ENCODE measurements at regions not wholly inside any gene's neighbourhood (a gene's known extent, or its start where the extent isn't known, plus 50 kb on each side); places are given as distances from the start of the nearest gene placed in this dataset.
"Not testable (repeated sequence)": the region's sequence is repeated elsewhere in the genome, so short reads cannot be mapped to it uniquely, and the experiment has no call there.

DNA sequence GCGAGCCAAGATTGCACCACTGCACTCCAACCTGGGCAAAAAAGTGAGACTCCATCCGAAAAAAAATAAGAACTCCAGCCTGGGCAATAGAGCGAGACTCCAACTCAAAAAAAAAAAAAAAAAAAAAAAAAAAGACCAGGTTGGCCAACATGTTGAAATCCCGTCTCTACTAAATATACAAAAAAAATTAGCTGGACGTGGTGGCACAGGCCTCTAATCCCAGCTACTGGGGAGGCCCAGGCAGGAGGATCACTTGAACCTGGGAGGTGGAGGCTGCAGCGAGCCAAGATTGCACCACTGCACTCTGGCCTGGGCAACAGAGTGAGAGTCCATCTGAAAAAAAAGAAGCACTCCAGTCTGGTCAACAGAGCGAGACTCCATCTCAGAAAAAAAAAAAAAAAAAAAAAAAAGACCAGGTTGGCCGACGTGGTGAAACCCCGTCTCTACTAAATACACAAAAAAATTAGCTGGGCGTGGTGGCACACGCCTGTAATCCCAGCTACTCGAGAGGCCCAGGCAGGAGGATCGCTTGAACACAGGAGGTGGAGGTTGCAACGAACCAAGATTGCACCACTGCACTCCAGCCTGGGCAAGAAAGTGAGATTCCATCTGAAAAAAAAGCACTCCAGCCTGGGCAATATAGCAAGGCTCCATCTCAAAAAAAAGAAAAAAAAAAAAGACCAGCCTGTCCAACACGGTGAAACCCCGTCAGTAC, 1603.7 kb downstream of the RPIA start:
- H3K4me1 ChIP-seq, result not testable (repeated sequence)

DNA sequence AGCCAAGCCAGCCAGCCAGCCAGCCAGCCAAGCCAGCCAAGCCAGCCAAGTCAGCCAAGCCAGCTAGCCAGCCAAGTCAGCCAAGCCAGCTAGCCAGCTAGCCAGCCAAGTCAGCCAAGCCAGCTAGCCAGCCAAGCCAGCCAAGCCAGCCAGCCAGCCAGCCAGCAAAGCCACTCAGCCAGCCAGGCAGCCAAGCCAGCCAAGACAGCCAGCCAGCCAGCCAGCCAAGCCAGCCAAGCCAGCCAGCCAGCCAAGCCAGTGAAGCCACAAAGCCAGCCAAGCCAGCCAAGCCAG, 1605.0 kb downstream of the RPIA start:
- H3K9me3 ChIP-seq, result peaks cover 0 to 22% (median 2%) of the 10 kb centered on the region in 4 donors
- H3K4me1 ChIP-seq; intact Hi-C loops (cut with DNase I; ENCODE audit: low total_unique reads); H3K36me3 ChIP-seq; H3K4me3 ChIP-seq; DNase-seq; H3K27ac ChIP-seq; H3K27me3 ChIP-seq: not testable (repeated sequence)

More for the DNA sequence above, 1603.7 kb downstream of the RPIA start:
- 85 to 91% (median 87%) methylated on average over 11 to 16 of the region's 17 CpGs for WGBS, 5 donors
- H3K27ac ChIP-seq; H3K4me3 ChIP-seq; H3K36me3 ChIP-seq; DNase-seq; H3K27me3 ChIP-seq; intact Hi-C loops (cut with DNase I; ENCODE audit: low total_unique reads): not testable (repeated sequence)
- H3K9me3 ChIP-seq, result peaks cover 0 to 34% (median 2%) of the 10 kb centered on the region in 4 donors

DNA sequence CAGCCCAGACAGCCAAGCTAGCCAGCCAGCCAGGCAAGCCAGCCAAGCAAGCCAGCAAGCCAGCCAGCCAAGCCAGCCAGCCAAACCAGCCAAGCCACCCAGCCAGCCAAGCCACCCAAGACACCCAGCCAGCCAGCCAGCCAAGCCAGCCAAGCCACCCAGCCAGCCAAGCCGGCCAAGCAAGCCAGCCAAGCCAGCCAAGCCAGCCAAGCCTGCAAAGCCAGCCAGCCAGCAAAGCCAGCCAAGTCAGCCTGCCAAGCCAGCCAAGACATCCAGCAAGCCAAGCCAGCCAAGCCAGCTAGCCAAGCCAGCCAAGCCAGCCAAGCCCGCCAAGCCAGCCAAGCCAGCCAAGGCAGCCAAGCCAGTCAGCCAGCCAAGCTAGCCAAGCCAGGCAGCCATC, 1606.2 kb downstream of the RPIA start:
- H3K4me3 ChIP-seq; H3K36me3 ChIP-seq; H3K27me3 ChIP-seq; H3K27ac ChIP-seq; DNase-seq; intact Hi-C loops (cut with DNase I; ENCODE audit: low total_unique reads); H3K9me3 ChIP-seq; H3K4me1 ChIP-seq: not testable (repeated sequence)
- 67 to 82% (median 70%) methylated on average over 1 to 2 of the region's 2 CpGs; no CpG with 5 or more reads in 1 of the 5 donors for WGBS, 5 donors

DNA sequence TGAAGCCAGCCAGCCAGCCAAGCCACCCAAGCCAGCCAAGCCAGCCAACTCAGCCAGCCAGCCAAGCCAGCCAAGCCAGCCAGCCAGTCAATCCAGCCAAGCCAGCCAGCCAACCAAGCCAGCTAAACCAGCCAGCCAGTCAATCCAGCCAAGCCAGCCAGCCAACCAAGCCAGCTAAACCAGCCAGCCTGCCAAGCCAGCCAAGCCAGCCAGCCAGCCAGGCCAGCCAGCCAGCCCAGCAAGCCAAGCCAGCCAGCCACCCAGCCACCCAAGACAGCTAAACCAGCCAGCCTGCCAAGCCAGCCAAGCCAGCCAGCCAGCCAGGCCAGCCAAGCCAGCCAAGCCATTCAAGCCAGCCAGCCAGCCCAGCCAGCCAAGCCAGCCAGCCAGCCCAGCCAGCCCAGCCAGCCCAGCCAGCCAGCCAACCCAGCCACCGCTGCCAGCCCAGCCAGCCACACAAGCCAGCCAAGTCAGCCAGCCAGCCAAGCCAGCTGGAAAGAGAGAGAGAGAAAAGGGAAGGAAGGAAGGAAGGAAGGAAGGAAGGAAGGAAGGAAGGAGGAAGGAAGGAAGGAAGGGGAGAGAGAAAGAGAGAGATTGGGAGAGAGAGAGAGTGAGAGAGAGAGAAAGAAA, 1606.8 kb downstream of the RPIA start:
- DNase-seq; H3K36me3 ChIP-seq; H3K27ac ChIP-seq; intact Hi-C loops (cut with DNase I; ENCODE audit: low total_unique reads); H3K9me3 ChIP-seq; H3K4me1 ChIP-seq; H3K4me3 ChIP-seq; H3K27me3 ChIP-seq: not testable (repeated sequence)
- WGBS, 5 donors, result 60 to 96% (median 83%) methylated on average over 1 of the region's 1 CpG

DNA sequence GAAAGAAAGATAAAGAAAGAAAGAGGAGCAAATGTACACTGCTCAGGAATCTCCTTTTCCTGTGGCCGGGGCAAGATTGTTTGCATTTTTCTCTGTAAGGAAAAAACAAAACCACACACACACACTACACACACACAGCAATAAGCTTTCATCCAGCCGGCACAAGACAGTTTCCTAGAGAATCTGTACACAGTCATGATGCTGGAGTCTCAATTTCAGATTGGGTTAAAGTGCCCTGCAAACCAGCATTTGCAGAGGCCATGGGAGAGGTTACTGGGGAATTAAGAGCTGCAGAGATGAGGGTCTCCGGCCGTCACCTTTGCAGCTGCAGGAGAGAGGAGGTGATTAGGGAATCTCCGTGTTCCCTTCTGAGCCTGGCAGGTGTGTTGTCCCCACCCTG, 1607.5 kb downstream of the RPIA start:
- H3K27ac ChIP-seq; DNase-seq; intact Hi-C loops (cut with DNase I; ENCODE audit: low total_unique reads); H3K9me3 ChIP-seq; H3K4me3 ChIP-seq; H3K27me3 ChIP-seq; H3K36me3 ChIP-seq; H3K4me1 ChIP-seq: not testable (repeated sequence)
- WGBS, 5 donors, result 35 to 75% (median 63%) methylated on average over 1 to 2 of the region's 5 CpGs

DNA sequence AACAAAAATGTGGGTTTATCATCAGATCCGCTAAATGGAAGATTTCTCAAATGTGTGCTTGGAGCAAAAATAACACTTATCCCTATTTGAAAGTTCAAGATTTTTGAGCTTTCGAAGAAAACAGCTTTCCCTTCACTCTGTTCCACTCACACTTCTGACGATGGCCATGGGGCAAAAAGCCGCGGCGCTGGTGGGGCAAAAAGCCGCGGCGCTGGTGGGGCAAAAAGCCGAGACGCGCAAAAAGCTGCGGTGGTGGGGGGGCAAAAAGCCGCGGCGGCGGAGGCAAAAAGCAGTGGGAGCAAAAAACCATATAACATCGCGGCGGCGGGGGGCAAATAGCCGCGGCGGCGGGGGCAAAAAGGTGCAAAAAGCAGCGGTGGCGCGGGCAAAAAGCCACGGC, 1631.5 kb downstream of the RPIA start:
- H3K4me1 ChIP-seq, result peaks cover 0 to 12% (median 8%) of the 10 kb centered on the region in 4 donors
- intact Hi-C loops (cut with DNase I; ENCODE audit: low total_unique reads); H3K36me3 ChIP-seq; H3K9me3 ChIP-seq; H3K27ac ChIP-seq: not testable (repeated sequence)
- peak overlapping the region in 2 of 4 donors; percentile 41 to 60 for H3K4me3 ChIP-seq
- peak in 1 of 2 donors; percentile 0 for DNase-seq
- peaks cover 0 to 34% (median 26%) of the 10 kb centered on the region in 3 donors for H3K27me3 ChIP-seq
- 6 to 38% (median 10%) methylated on average over 14 to 28 of the region's 29 CpGs for WGBS, 5 donors

DNA sequence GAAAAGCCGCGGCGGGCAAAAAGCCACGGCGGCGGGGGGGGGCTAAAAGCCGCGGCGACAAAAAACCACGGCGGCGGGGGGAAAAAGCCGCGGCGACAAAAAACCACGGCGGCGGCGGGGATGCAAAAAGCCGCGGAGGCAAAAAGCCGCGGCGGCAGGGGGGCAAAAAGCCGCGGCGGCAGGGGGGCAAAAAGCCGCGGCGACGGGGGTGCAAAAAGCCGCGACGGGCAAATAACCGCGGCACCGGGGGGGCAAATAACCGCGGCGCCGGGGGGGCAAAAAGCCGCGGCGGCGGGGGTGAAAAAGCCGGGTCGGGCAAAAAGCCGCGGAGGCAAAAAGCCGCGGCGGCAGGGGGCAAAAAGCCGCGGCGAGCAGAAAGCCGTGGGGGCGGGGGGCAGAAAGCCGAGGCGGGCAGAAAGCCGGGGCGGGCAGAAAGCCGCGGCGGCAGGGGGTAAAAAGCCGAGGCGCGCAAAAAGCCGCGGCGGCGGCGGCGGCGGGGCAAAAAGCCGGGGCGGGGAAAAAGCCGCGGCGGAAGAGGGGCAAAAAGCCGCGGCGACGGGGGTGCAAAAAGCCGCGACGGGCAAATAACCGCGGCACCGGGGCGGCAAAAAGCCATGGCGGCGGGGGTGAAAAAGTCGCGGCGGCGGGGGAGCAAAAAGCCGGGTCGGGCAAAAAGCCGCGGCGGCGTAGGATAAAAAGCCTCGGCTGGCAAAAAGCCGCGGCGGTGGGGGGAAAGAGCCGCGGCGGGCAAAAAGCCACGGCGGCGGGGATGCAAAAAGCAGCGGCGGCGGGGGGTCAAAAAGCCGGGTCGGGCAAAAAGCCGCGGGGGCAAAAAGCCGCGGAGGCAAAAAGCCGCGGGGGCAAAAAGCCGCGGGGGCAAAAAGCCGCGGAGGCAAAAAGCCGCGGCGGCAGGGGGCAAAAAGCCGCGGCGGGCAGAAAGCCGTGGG, 1632.4 kb downstream of the RPIA start:
- peak in 1 of 2 donors; percentile 26 for DNase-seq
- H3K27me3 ChIP-seq, result peaks cover 0 to 34% (median 26%) of the 10 kb centered on the region in 3 donors
- H3K9me3 ChIP-seq; H3K27ac ChIP-seq; intact Hi-C loops (cut with DNase I; ENCODE audit: low total_unique reads); H3K36me3 ChIP-seq: not testable (repeated sequence)
- peak overlapping the region in 3 of 4 donors; percentile 33 to 60 (median 41) for H3K4me3 ChIP-seq
- 1 to 11% (median 2%) methylated on average over 28 to 101 of the region's 134 CpGs; no CpG with 5 or more reads in 1 of the 5 donors for WGBS, 5 donors
- peaks cover 0 to 12% (median 8%) of the 10 kb centered on the region in 4 donors for H3K4me1 ChIP-seq

DNA sequence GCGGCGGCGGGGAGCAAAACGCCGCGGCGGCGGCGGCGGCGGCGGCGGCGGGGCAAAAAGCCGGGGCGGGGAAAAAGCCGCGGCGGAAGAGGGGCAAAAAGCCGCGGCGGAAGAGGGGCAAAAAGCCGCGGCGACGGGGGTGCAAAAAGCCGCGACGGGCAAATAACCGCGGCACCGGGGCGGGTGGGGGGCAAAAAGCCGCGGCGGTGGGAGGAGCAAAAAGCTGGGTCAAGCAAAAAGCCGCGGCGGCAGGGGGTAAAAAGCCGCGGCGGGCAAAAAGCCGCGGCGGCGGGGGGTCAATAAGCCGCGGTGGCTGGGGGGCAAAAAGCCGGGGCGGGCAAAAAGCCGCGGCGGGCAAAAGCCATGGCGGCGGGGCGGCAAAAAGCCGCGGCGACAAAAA, 1633.2 kb downstream of the RPIA start:
- peaks cover 0 to 34% (median 26%) of the 10 kb centered on the region in 3 donors for H3K27me3 ChIP-seq
- H3K4me1 ChIP-seq, result peaks cover 0 to 12% (median 8%) of the 10 kb centered on the region in 4 donors
- H3K9me3 ChIP-seq; H3K36me3 ChIP-seq; H3K27ac ChIP-seq; intact Hi-C loops (cut with DNase I; ENCODE audit: low total_unique reads); DNase-seq: not testable (repeated sequence)
- WGBS, 5 donors, result 1 to 20% (median 4%) methylated on average over 4 to 31 of the region's 59 CpGs; no CpG with 5 or more reads in 1 of the 5 donors
- peak overlapping the region; percentile 33 to 60 (median 39) for H3K4me3 ChIP-seq

DNA sequence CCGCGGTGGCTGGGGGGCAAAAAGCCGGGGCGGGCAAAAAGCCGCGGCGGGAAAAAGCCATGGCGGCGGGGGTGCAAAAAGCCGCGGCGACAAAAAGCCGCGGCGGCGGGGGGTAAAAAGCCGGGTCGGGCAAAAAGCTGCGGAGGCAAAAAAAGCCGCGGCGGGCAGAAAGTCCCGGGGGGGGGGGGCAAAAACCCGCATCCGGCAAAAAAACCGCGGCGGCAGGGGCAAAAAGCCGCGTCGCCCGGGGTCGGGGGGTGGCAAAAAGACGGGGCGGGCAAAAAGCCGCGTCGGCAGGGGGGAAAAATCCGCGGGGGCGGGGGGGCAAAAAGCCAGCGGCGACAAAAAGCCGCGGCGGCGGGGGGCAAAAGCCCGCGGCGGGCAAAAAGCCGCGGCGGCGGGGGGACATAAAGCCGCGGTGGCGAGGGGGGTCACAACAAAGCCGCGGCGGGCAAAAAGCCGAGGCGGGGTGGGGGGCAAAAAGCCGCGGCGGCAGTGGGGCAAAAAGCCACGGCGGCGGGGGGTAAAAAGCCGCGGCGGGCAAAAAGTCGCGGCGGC, 1634.4 kb downstream of the RPIA start:
- H3K27me3 ChIP-seq, result peaks cover 0 to 34% (median 26%) of the 10 kb centered on the region in 3 donors
- H3K4me3 ChIP-seq, result peak overlapping the region in 2 of 4 donors; percentile 7 to 22
- H3K27ac ChIP-seq; H3K36me3 ChIP-seq; H3K9me3 ChIP-seq; intact Hi-C loops (cut with DNase I; ENCODE audit: low total_unique reads): not testable (repeated sequence)
- DNase-seq, result peak in 1 of 2 donors; percentile 2
- peaks cover 0 to 12% (median 8%) of the 10 kb centered on the region in 4 donors for H3K4me1 ChIP-seq
- 2 to 12% (median 4%) methylated on average over 17 to 60 of the region's 74 CpGs; no CpG with 5 or more reads in 1 of the 5 donors for WGBS, 5 donors

DNA sequence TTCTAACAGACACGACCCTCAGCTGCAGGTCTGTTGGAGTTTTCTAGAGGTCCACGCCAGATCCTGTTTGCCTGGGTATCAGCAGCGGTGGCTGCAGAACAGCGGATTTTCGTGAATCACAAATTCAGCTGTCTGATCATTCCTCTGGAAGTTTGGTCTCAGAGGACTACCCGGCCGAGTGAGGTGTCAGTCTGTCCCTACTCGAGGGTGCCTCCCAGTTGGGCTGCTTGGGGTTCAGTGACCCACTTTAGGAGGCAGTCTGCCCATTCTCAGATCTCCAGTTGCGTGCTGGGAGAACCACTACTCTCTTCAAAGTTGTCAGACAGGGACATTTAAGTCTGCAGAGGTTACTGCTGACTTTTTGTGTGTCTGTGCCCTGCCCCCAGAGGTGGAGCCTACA, 1664.1 kb downstream of the RPIA start:
- DNase-seq; intact Hi-C loops (cut with DNase I; ENCODE audit: low total_unique reads); H3K27me3 ChIP-seq; H3K4me3 ChIP-seq; H3K9me3 ChIP-seq; H3K36me3 ChIP-seq; H3K4me1 ChIP-seq; H3K27ac ChIP-seq: not testable (repeated sequence)
- WGBS, 5 donors, result 59 to 77% (median 71%) methylated on average over 4 to 8 of the region's 9 CpGs

DNA sequence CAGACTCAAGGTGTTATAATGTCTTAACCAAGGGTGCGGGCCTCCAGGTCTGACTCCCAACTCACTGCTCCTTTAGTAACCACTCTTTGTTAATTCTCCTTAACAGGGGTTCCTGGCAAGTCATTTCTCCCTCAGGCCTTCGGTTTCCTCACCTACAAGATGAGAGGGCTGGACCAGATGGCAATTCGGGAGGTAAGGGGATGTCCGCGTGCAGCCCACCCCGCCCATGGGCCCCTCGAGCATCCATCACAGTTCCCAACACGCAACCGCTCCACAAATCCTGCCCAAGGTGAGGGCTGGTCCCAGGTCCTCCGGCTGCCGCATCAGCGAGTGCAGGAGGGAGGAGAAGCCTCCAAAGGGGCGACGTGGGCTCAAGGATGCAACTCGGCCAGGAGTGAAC, 1667.9 kb downstream of the RPIA start:
- H3K9me3 ChIP-seq; H3K4me3 ChIP-seq; H3K36me3 ChIP-seq; intact Hi-C loops (cut with DNase I; ENCODE audit: low total_unique reads); DNase-seq; H3K27ac ChIP-seq; H3K4me1 ChIP-seq: not testable (repeated sequence)
- H3K27me3 ChIP-seq, result peaks cover 0 to 13% (median 7%) of the 10 kb centered on the region in 3 donors
- 68 to 83% (median 74%) methylated on average over 1 to 9 of the region's 15 CpGs for WGBS, 5 donors

All from stomach (tissue), 8 donors.